Medulla oblongata (tissue), 1 donor: ENCODE measurements at regions not wholly inside any gene's neighbourhood (a gene's known extent, or its start where the extent isn't known, plus 50 kb on each side); places are given as distances from the start of the nearest gene placed in this dataset.

Source experiments
- DNase-seq: peaks from one replicate; pipeline ENCODE4 v3.0.0-alpha.2; 2015; ENCODE audit errors: extremely low spot score

DNA sequence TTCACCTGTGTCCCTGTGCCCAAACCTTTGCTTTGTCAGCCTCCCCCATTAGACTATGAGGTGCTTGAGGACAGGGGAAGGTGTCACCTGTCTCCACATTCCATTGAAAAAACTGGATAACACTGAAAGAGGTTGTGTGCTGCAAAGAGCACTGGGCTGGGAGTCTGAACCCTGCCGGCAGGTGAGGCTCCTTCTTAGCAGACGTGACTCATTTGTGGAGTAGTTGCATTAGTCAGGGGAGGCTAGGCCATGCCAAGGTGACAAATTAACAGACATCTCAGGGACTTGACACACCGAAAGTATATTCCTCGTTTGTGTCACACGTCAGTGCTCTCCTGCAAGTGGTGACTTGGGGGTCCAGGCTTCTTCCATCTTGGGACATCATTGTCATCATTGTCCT, 95.9 kb upstream of the STX18 start:
- no peak for DNase-seq

DNA sequence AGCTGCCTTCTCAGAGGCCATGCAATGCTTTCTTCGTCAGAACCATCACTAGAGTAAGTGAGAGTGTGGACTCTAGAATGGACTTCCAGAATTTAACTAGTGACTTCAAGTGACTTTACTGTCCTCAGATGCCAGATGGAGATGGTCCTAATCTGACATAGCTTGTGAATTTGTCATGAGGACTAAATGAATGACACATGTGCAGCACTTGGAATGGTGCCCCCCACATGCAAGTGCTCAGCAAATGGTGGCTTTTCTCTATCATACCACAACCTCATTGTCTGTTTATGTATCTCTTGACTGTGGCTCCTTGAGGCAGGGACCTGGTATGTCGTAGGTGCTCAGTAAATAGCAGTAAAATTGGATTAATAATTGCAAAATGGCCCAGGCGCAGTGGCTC, 91.6 kb upstream of the STX18 start:
- no peak for DNase-seq

DNA sequence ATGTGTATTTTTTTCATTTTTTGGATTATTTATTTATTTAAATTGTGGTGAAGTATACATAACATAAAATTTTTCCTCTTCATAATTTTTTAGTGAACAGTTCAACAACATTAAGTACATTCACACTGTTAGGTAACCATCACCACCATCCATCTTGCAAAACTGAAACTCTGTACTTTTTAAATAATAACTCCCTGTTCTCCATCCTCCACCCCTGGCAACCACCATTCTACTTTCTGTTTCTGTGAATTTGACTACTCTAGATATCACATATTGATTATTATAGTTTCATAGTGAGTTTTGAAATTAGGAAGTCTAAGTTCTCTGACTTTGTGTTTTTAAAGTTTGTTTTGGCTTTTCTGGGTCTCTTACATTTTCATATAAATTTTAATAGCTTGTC, 89.3 kb upstream of the STX18 start:
- no peak for DNase-seq

DNA sequence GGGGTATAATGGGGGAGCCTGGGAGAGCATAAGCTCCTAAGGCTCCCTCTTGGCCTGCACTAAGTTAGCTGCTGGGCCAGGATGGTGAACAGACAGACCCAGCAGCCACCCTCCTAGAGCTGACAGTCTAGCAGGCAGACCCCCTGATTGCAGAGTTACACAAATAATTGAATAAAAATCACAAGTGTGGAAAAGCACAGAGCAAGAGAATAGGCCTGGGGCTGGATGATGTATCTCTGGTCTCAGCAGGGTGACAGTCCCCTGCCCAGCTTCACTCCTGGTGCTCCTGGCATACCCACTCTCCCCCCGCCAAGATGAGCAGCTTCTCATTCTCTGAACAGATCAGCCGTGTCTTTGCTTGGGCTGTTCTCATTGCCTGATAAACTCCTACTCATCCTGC, 86.1 kb upstream of the STX18 start:
- DNase-seq: no peak

DNA sequence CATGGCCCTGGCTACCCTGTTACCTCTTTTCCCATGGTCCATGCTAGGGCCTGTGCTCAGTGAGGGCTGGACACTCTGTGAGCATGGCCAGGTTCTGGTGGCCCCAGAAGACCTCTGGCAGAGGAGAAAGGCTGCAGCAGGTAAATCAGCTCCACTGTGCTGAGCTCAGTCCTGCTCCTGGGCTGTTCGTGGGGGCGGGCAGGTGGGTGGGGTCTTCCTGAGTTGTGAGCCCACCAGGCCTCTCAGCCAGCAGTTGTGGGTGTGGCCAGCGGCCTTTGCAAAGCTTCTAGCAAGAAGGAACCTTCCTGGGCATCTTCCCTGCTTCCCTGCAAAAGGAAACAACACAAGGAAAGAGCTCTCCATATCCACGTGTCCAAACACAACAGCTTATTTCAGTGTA, 85.3 kb upstream of the STX18 start:
- DNase-seq: no peak

DNA sequence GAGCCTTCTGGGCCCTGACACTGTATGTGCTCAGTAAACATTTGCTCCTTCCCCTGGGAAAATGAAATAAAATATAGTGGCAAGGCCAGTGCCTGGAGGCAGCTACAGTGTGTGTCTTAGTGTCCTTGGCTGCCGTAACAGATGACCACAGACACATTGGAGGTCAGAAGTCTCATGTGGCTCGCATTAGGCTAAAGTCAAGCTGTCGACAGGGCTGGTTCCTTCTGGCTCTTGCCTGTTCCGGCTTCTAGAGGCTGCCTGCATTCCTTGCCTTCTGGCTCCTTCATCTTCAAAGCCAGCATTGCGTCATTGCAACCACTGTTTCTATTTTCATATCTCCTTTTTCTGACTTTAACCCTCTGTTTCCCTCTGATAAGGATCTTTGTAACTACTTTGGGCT, 83.6 kb upstream of the STX18 start:
- no peak for DNase-seq

DNA sequence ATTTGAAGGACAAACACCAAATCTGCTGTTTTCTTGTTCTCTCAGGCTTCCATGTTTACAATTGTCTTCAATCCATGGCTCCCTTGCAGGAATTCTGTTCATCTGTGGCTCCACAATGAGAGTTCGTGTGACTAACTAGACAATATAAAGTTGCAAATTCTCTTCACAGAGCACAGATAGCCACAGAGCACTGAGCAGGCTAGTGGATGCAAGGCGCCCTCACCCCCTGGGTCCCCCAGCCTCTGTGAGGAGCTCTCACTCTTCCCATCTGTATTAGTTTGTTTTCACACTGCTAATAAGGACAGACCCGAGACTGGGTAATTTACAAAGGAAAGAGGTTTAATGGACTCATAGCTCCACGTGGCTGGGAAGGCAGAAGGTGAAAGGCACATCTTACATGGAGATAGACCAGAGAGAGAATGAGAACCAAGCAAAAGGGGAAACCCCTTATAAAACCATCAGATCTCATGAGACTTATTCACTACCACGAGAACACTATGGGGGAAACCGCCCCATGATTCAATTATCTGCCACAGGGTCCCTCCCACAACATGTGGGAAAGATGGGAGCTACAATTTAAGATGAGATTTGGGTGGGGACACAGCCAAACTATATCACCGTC, 82.5 kb upstream of the STX18 start:
- no peak for DNase-seq

DNA sequence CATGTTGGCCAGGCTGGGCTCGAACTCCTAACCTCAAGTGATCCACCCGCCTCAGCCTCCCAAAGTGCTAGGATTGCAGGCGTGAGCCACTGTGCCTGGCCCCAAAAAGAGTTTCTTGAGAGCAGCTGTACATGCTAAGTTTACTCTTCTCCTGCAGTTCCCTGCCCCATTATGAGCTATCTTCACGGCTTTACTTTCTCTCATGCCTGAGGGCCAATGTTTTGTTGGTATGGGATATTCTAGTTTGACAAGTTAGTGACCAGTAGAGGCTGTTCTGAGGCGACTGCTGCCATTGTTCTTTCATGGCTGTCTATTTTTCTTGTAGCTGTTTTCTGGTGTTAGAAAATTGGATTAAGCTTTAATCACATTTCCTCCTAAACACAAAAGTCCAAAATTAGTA, 78.0 kb upstream of the STX18 start:
- no peak for DNase-seq

DNA sequence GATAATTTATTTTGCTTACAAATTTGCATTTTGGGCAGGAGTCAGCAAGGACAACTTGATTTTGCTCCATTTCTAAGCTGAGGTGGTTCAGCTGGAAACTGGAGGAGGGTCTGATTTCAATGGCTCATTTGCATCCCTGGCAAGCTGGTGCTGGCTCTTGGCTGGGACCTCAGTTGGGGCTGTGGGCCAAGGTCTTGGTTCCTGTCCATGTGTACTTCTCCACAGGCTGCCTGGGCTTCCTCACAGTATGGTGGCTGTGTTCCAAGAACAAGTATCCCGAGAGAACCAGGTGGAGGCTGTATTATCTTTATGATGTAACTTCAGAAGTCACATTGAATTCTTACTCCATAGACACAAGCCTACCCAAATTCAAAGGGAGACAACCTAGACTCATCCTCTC, 77.0 kb upstream of the STX18 start:
- DNase-seq: no peak

DNA sequence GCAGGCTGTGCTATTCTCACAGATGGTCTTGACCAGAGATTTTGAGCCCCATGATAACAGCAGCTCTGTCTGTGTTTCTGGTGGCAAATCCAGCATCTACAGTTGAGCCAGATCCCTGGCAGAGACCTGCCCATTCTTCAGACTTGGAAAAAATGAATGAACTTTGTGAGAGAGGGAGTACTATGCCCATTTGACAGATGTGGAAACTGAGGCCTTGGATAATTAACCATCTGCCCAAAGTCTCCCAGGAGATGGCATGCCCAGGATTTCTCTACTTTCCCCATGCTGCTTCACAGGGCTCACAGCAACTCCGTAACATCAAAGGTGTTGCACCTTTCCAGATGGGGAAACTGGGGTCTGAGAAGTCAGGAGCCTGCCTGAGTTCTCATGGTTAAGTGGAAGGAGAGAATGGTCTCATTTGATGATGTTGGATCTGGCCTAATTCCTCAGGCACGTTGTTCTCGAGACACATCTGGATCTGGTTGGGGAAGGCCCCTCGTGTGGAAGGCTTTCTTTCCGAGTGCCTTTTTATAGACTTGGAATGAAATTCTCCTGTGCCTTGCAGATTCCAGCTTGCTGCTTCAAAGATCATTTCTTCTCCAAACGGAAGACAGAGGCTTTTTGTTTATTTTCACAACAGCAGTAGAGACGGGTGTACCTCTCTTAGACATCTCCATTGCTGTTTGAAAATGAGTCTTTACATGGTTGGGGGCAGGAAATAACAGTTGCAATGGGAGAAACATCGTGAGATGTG, 73.3 kb upstream of the STX18 start:
- DNase-seq: peak; percentile 13

DNA sequence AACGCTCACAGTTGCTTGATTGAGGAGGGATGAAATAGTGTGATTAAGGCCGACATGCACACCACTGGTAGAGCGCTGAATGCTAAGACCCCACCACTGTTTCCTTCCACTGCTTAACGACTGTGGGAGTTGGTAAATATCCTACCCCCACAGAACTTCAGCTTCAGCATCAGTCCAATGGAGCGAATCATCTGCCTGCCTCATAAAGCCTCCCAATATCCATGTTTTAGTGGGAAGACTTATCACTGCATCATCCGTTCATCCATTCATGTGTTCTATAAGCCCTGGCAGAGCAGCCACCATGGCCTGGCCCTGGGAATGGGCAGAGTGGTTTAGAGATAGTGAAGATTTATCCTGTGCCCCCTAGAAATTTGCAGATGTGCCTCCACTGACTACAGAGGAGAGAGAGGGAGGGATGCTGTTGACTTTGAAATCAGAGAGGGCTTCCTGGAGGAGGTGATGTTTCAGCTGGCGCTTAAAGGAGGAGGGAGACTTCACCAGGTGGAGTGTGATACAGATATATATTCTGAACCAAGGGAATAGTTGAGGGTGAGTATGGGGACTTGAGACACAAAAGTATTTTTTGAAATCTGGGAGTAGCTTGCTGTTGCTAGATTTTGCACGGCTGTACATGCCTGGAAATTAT, 71.9 kb upstream of the STX18 start:
- DNase-seq: no peak

DNA sequence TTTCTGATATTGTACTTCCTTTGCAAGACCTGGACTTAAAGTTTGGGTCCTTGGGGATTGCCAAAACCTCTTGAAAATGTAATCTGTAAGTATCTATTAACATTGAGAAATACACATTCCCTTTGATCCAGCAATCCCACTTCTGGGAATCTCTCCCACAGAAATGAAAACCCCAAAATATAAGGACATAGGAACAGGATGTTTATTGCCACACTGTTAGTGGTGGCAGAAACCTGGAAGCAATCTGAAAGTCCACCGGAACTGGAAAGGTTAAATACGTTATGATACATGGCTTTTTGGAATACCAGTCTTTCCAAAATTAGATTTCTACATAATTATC, 71.2 kb upstream of the STX18 start:
- DNase-seq: no peak

DNA sequence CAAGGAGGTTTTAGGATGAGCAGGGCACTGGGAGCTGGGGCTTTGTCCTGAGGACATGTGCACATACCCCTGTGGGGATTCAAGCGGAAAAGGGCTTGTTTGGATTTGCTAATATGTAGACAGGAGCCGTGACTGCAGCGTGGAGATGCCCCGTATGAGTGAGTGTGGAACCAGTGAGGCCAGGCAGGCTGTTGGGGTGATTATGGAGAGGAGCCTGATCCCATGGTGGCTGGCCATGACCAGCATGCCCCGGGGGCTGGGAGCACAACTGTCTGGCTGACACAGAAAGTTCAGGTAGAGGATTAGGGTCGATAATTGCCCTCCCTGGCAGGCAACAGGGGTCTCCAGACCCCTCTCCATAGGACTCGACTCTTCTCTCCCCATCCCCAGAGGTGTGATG, 68.8 kb upstream of the STX18 start:
- no peak for DNase-seq

DNA sequence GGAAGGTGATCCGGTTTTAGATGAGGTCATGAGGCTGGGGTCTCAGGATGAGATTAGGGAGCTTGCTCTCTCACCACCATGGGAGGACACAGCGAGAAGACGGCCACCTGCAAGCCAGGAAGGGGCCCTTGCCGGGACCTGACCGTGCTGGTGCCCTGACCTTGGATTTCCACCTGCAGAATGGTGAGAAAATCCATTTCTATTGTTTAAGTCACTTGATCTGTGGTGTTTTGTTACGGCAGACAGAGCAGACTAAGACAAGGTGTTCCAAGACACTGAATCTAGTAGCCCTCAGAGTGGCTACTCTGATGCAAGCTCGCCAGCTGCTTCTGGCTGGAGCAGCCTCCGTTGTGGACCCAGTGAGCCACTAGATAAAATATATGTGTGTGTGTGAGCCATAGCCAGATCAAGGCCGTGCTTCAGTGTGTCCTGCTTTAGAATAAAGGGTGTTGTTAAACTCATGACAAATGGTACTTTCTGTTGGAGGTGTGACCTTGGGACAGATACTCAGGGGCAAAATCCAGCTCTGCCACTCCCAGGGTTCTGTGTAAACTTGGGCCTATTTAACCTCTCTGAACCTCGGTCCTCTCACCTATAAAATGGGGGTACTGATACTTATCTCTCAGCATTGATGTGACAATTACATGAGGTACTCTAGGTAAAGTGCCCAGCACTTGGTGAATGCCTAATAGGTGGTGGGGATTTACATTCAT, 67.9 kb upstream of the STX18 start:
- no peak for DNase-seq

DNA sequence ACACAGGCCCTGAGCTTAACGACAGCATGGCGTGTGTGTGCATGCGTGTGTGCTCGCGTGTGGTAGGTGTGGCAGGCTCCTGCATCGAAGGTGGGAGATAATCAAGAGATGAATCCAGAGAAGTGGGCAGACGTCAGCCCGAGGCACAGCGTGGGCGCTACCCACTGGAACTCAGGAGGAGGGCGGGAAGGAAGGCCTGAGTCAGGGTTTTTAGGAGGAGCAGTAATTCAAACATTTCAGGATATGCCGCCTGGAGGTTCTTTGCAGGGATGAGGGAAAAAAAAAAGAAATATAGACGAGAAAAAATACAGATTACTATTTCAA, 66.3 kb upstream of the STX18 start:
- no peak for DNase-seq

DNA sequence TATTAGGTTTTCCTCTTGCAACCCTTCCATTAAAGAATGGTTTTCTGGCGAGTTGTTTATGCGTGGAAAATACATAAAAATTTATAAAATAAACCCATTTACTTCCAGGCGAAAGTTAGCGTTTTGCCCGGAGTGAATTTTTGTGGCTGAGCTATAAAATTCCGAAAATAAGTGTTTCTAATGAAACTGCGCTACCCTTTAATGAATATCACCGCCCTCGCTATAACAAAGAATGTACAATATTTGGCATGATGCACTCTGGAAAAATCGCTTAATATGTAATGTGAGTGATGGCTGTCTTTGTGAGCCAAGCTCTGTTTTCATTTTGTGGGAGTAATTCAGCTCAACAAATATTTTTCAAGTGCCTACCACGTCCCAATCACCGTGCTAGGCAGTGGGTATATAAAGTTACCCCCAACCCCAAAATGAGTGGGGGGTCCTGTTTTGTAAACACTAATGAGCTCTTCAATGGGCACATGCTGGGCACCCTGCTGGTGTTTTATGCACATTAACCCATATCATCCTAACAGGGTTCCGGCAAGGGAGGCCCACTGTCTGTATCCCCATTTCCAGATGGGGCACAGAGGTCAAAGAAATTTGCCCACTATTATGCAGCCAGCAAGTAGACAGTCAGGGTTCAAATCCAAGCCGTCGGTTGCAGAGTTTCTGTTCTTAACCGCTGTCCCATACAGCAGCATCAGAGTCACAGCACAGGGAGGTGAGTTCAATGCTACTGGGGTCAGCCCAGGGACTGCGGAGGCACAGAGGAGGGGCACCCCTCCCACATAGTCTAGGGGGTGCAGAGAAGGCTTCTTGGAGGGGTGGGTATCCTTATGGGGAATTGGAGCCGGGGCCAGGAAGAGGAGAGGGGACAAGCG, 65.7 kb upstream of the STX18 start:
- DNase-seq: no peak

DNA sequence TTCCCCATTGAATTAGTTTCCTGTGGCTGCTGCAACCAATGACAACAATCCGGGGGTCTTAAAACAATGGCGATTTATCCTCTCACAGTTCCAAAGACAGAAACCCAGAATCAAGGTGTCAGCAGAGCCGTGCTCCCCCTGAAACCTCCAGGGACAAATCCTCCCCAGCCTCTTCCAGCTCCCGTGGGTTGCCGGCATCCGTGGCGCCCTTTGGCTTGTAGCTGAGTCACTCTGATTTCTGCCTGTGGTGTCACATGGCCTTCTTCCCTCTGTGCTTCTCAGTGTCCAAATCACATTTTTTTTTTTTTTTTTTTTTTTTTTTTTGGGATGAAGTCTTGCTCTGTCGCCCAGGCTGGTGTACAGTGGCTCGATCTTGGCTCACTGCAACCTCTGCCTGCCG, 64.5 kb upstream of the STX18 start:
- DNase-seq: no peak

DNA sequence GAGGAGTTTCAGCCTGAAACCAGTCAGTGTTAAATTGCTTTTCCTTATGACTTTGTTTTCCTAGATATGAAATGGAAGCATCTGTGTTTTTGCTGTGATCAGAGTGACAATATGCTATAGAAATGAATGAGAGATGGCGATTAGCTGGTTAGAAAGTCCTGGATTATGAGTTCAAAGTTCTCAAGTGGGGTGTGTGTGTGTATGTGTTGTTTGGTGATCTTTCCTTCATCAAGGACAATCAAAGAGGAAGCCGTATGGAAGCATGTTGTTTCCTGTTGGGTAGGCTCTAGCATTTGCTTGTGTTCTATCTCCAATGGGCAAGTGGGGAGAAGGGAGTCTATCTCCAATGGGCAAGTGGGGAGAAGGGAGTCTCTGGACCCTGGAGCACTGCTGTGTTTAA, 64.0 kb upstream of the STX18 start:
- DNase-seq: no peak

DNA sequence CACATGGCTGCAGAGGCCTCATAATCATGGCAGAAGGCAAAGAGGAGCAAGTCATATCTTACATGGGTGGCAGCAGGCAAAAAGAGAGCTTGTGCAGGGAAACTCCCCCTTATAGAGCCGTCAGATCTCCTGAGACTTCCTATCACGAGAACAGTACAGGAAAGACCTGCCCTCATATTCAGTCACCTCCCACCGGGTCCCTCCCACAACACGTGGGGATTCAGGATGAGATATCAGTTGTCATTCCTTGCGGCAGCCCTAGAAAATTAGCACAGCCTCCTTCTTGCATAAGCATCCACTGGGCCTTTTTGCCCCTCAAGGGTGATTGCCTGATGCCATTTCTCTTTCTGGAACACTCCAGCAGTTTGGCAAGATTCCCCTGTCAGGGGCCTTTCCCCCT, 61.7 kb upstream of the STX18 start:
- DNase-seq: no peak

DNA sequence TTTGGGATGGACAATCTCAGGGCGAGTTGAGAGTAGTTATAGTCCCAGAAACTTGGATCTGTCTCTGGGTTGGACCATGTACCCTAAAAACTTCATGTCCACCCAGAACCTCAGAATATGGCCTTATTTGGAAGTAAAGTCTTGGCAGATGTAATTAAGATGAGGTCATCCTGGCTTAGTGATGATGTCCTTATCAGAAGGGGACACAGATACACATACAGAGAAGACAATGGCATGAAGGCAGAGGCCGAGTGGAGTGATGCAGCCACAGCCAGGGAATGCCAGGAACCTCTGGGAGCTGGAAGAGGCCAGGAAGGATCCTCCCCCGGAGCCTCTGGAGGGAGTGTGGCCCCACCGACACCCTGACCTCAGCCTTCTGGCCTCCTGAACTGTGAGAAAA, 61.2 kb upstream of the STX18 start:
- DNase-seq: no peak

DNA sequence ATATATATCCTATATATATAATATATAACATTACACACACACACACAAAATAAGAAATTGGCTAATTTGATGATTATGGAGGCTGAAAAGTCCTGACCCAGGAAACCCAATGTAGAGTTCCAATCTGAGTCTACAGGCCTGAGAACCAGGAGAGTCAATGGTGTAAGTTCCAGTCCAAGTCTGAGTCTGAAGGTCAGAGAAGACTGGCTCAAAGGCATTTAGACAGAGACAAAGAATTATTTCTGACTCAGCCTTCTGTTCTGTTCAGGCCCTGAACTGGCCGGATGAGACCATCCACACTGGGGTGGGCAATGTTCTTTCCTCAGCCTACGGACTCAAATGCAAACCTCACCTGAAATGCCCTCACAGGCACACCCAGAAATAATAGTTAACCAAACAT, 60.6 kb upstream of the STX18 start:
- DNase-seq: no peak

DNA sequence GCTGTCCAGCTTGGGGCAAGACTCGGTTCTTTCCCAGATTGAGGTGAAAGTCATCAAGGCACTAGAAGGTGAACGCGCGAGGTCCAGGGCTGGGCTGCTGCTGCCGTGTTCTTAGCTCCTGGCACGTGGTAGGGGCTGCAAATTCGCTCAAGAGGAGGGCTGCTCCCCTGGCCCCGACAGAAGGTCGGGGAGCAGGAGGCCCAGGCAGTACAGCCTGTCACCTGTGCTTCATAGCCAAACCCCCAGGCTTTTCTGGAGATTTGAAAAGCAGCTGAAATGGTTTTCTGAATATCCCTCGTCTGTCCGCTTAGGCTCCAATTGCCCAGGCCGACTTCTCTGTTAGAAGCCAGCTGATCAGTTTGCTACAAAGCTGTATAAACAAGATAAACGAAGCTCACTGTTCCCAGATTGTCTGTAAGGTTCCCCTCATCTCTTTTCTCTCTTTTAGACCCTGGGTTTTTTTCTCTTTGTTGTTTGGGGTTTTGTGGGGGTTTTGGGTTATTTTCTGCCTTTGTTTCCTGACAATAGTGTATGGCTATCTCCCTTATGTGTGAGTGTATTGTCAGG, 60.0 kb upstream of the STX18 start:
- DNase-seq: no peak
